ENCODE measurements at regions not wholly inside any gene's neighbourhood (a gene's known extent, or its start where the extent isn't known, plus 50 kb on each side); places are given as distances from the start of the nearest gene placed in this dataset.

DNA sequence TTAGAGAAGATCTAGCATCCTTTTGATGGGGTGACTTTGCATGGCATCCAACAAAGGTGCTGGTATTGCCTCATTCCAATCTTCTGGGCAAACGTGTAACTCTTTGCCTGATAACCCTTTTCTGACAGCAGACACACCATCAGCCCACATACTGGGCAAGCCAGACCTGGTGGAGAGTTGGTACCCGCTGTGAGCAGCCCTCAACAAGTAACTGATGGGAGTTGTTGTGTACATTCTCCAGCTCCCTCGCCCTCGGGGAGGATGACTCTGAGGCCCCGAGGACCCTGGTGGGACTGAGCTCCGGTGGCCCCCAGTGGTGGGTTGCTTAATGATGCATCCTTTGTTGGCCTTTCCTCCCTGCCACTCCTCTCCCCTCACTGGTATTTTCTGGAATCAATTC is 102.4 kb upstream of the SLC6A11 start:
- Histone ChIP-seq H3K27me3 (no peaks in the 10 kb centered on the region), H3K4me1 (no peaks in the 10 kb centered on the region), H3K27ac (no peak overlapping the region), H3K4me3 (no peak overlapping the region), H3K36me3 (no peaks in the 10 kb centered on the region), H3K9me3 (no peaks in the 10 kb centered on the region)
- intact Hi-C loops (cut with DNase I; ENCODE audit: low total_unique reads) = no loop called here
- DNase-seq = no peak
- TF ChIP-seq CTCF (IDR thresholded peaks at IDR 0.05) (no peak), POLR2A (IDR thresholded peaks at IDR 0.05) (no peak)

- H3K9me3 ChIP-seq = no peaks in the 10 kb centered on the region
- no peaks in the 10 kb centered on the region for H3K27me3 ChIP-seq
- no peaks in the 10 kb centered on the region for H3K36me3 ChIP-seq
- TF ChIP-seq CTCF (IDR thresholded peaks at IDR 0.05) = no peak
- TF ChIP-seq POLR2A (IDR thresholded peaks at IDR 0.05) = no peak
- no peaks in the 10 kb centered on the region for H3K4me1 ChIP-seq
- intact Hi-C loops (cut with DNase I; ENCODE audit: low total_unique reads) = no loop called here
- H3K4me3 ChIP-seq = no peak overlapping the region
- DNase-seq = no peak
- H3K27ac ChIP-seq = no peak overlapping the region
Observed at GRCh38 chr3:10715886-10716285, 100.1 kb upstream of the SLC6A11 start.

- no peak for DNase-seq
- Histone ChIP-seq H3K4me3 (no peak overlapping the region), H3K27ac (no peak overlapping the region), H3K9me3 (no peaks in the 10 kb centered on the region), H3K4me1 (no peaks in the 10 kb centered on the region), H3K27me3 (no peaks in the 10 kb centered on the region), H3K36me3 (no peaks in the 10 kb centered on the region)
- TF ChIP-seq POLR2A (IDR thresholded peaks at IDR 0.05) (no peak), CTCF (IDR thresholded peaks at IDR 0.05) (no peak)
- intact Hi-C loops (cut with DNase I; ENCODE audit: low total_unique reads) = no loop called here
Observed at GRCh38 chr3:10716964-10717363, 99.1 kb upstream of the SLC6A11 start.

- H3K27ac ChIP-seq = no peak overlapping the region
- intact Hi-C loops (cut with DNase I; ENCODE audit: low total_unique reads) = no loop called here
- no peak for TF ChIP-seq CTCF (IDR thresholded peaks at IDR 0.05)
- no peak for TF ChIP-seq POLR2A (IDR thresholded peaks at IDR 0.05)
- no peaks in the 10 kb centered on the region for H3K36me3 ChIP-seq
- no peak for DNase-seq
- H3K4me3 ChIP-seq = no peak overlapping the region
- H3K27me3 ChIP-seq = no peaks in the 10 kb centered on the region
- no peaks in the 10 kb centered on the region for H3K4me1 ChIP-seq
- H3K9me3 ChIP-seq = no peaks in the 10 kb centered on the region
Observed at GRCh38 chr3:10717756-10718155, 98.3 kb upstream of the SLC6A11 start.

DNA sequence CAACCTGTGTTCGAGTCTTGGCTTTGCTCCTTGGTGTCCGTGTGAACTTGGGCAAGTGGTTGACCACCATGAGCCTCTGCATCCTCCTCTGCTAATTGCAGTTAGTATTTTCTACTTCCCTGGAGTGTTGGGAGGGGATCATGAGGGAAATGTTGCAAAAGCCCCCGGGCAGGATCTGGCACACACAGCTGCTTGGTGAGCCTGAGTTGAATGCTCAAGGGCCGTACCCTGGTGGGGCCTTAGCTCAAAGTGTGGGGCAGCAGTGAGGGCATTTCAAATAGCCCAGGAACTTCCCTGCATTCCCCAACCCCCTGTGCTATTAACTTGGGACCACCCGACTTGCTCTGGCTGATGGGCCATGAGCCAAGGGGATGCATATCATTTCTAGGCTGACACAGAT is 94.9 kb upstream of the SLC6A11 start:
- Histone ChIP-seq H3K36me3 (no peaks in the 10 kb centered on the region), H3K4me1 (no peaks in the 10 kb centered on the region), H3K9me3 (no peaks in the 10 kb centered on the region), H3K4me3 (no peak overlapping the region), H3K27ac (no peak overlapping the region), H3K27me3 (no peaks in the 10 kb centered on the region)
- intact Hi-C loops (cut with DNase I; ENCODE audit: low total_unique reads) = no loop called here
- TF ChIP-seq POLR2A (IDR thresholded peaks at IDR 0.05) = no peak
- no peak for TF ChIP-seq CTCF (IDR thresholded peaks at IDR 0.05)
- no peak for DNase-seq
